ENCODE measurements at regions not wholly inside any gene's neighbourhood (a gene's known extent, or its start where the extent isn't known, plus 50 kb on each side); places are given as distances from the start of the nearest gene placed in this dataset.

- DNase-seq (ENCODE audit: low spot score) = no peak
- Mint-ChIP-seq H3K9me3 (ENCODE audit: low read depth) (peaks cover 2% of the 10 kb centered on the region), H3K36me3 (ENCODE audit: low read depth) (peaks cover 2% of the 10 kb centered on the region), H3K4me1 (ENCODE audit: low read depth) (peaks cover 12% of the 10 kb centered on the region), H3K4me3 (ENCODE audit: unreplicated experiment) (no peak overlapping the region), H3K27ac (ENCODE audit: unreplicated experiment) (no peak overlapping the region), H3K27me3 (ENCODE audit: low read depth) (no peaks in the 10 kb centered on the region)
- TF ChIP-seq CTCF (IDR thresholded peaks at IDR 0.05) = no peak
Observed at GRCh38 chr3:178042376-178042775, 493.9 kb upstream of the KCNMB2 start.

DNA sequence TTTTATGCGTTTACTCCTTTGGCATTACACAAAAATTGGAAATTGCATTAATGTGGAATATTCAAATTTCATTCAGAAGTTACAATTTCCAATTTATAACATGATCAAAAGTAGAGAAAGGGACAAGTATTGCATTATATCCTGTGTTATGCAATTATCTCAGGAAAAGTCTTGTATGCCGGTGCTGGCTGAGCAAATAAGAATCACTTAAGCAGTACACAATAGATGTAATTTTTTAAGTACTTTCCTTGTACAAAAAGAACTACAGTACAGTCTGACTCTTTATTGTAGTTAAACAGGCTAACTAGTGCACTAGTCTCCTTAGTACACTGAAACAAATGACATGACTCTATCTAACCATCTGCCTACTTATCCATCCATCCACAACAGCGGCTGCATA is 493.2 kb upstream of the KCNMB2 start:
- no peaks in the 10 kb centered on the region for H3K27me3 Mint-ChIP-seq (ENCODE audit: low read depth)
- H3K4me1 Mint-ChIP-seq (ENCODE audit: low read depth) = peaks cover 4% of the 10 kb centered on the region
- peaks cover 4% of the 10 kb centered on the region for H3K9me3 Mint-ChIP-seq (ENCODE audit: low read depth)
- H3K27ac Mint-ChIP-seq (ENCODE audit: unreplicated experiment) = no peak overlapping the region
- H3K4me3 Mint-ChIP-seq (ENCODE audit: unreplicated experiment) = no peak overlapping the region
- no peak for TF ChIP-seq CTCF (IDR thresholded peaks at IDR 0.05)
- no peak for DNase-seq (ENCODE audit: low spot score)
- H3K36me3 Mint-ChIP-seq (ENCODE audit: low read depth) = peaks cover 2% of the 10 kb centered on the region

DNA sequence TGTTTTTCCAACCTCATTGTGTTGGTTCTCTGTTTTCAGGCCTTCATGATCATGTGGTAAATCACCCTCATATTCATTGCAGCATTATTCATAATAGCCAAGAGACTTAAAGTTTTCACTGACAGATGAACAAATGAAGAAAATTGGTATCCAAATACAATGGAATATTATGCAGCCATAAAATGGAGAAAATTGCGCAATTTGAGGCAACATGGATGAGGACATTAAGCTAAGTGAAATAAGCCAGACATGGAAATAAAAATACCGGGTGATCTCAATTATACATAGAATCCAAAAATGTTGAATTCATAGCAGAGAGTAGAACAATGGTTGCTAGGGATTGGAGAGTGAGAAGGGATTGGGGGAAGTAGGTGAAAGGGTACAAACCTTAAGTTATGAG is 491.9 kb upstream of the KCNMB2 start:
- Mint-ChIP-seq H3K9me3 (ENCODE audit: low read depth) (peaks cover 5% of the 10 kb centered on the region), H3K27me3 (ENCODE audit: low read depth) (no peaks in the 10 kb centered on the region), H3K4me1 (ENCODE audit: low read depth) (peaks cover 4% of the 10 kb centered on the region), H3K36me3 (ENCODE audit: low read depth) (peaks cover 2% of the 10 kb centered on the region), H3K27ac (ENCODE audit: unreplicated experiment) (no peak overlapping the region), H3K4me3 (ENCODE audit: unreplicated experiment) (no peak overlapping the region)
- TF ChIP-seq CTCF (IDR thresholded peaks at IDR 0.05) = no peak
- DNase-seq (ENCODE audit: low spot score) = no peak

- TF ChIP-seq CTCF (IDR thresholded peaks at IDR 0.05) = no peak
- H3K9me3 Mint-ChIP-seq (ENCODE audit: low read depth) = peaks cover 5% of the 10 kb centered on the region
- no peaks in the 10 kb centered on the region for H3K27me3 Mint-ChIP-seq (ENCODE audit: low read depth)
- H3K27ac Mint-ChIP-seq (ENCODE audit: unreplicated experiment) = no peak overlapping the region
- no peak overlapping the region for H3K4me3 Mint-ChIP-seq (ENCODE audit: unreplicated experiment)
- H3K4me1 Mint-ChIP-seq (ENCODE audit: low read depth) = peaks cover 4% of the 10 kb centered on the region
- no peak for DNase-seq (ENCODE audit: low spot score)
- peaks cover 2% of the 10 kb centered on the region for H3K36me3 Mint-ChIP-seq (ENCODE audit: low read depth)
Observed at GRCh38 chr3:178047496-178047895, 488.7 kb upstream of the KCNMB2 start.

GRCh38 chr3:178048768-178049167 is 487.5 kb upstream of the KCNMB2 start:
- Mint-ChIP-seq H3K27ac (ENCODE audit: unreplicated experiment) (no peak overlapping the region), H3K36me3 (ENCODE audit: low read depth) (peaks cover 2% of the 10 kb centered on the region), H3K9me3 (ENCODE audit: low read depth) (peaks cover 5% of the 10 kb centered on the region), H3K4me1 (ENCODE audit: low read depth) (peaks cover 4% of the 10 kb centered on the region), H3K4me3 (ENCODE audit: unreplicated experiment) (no peak overlapping the region), H3K27me3 (ENCODE audit: low read depth) (no peaks in the 10 kb centered on the region)
- TF ChIP-seq CTCF (IDR thresholded peaks at IDR 0.05) = no peak
- DNase-seq (ENCODE audit: low spot score) = no peak

All from chondrocyte (in vitro differentiated cells).